NCI-H2107 treated with DMSO at 0.1 percent for 48 hours (cell line): ENCODE measurements at regions not wholly inside any gene's neighbourhood (a gene's known extent, or its start where the extent isn't known, plus 50 kb on each side); places are given as distances from the start of the nearest gene placed in this dataset.

Experiments
- DNase-seq: peaks from one replicate; lab custom pipeline; 2025; ENCODE audit not compliant: unreplicated experiment; lab: John Stamatoyannopoulos, UW

- DNase-seq: no peak
Observed at GRCh38 chr13:44237881-44238421, 135.7 kb upstream of the SERP2 start.

- no peak for DNase-seq
Observed at GRCh38 chr13:44240611-44241145, 132.9 kb upstream of the SERP2 start.

GRCh38 chr13:44241638-44242037 lies 132.0 kb upstream of the SERP2 start:
- DNase-seq: no peak

- no peak for DNase-seq
Observed at GRCh38 chr13:44242766-44243165, 130.9 kb upstream of the SERP2 start.

GRCh38 chr13:44243198-44243857 lies 130.3 kb upstream of the SERP2 start:
- peak; percentile 87 for DNase-seq

- no peak for DNase-seq
Observed at GRCh38 chr13:44244288-44244687, 129.3 kb upstream of the SERP2 start.

- DNase-seq: peak; percentile 12
Observed at GRCh38 chr13:44249431-44249836, 124.2 kb upstream of the SERP2 start.

GRCh38 chr13:44252938-44253337 lies 120.7 kb upstream of the SERP2 start:
- DNase-seq: no peak

GRCh38 chr13:44255771-44256364 lies 117.8 kb upstream of the SERP2 start:
- DNase-seq: no peak

GRCh38 chr13:44257796-44258195 lies 115.8 kb upstream of the SERP2 start:
- no peak for DNase-seq

- DNase-seq: no peak
Observed at GRCh38 chr13:44259045-44260027, 114.3 kb upstream of the SERP2 start.

- DNase-seq: no peak
Observed at GRCh38 chr13:44260336-44260735, 113.3 kb upstream of the SERP2 start.

- no peak for DNase-seq
Observed at GRCh38 chr13:44263751-44264620, 109.6 kb upstream of the SERP2 start.

- no peak for DNase-seq
Observed at GRCh38 chr13:44266305-44266704, 107.3 kb upstream of the SERP2 start.

- no peak for DNase-seq
Observed at GRCh38 chr13:44266772-44267171, 106.9 kb upstream of the SERP2 start.

GRCh38 chr13:44267203-44267602 lies 106.4 kb upstream of the SERP2 start:
- no peak for DNase-seq

- DNase-seq: no peak
Observed at GRCh38 chr13:44267980-44268379, 105.6 kb upstream of the SERP2 start.

- DNase-seq: no peak
Observed at GRCh38 chr13:44268980-44269379, 104.6 kb upstream of the SERP2 start.

GRCh38 chr13:44270150-44270549 lies 103.5 kb upstream of the SERP2 start:
- no peak for DNase-seq

GRCh38 chr13:44271031-44271455 lies 102.6 kb upstream of the SERP2 start:
- DNase-seq: no peak
